Caki2 (cell line): ENCODE measurements at regions not wholly inside any gene's neighbourhood (a gene's known extent, or its start where the extent isn't known, plus 50 kb on each side); places are given as distances from the start of the nearest gene placed in this dataset.
"Not testable (repeated sequence)": the region's sequence is repeated elsewhere in the genome, so short reads cannot be mapped to it uniquely, and the experiment has no call there.

ENCODE experiments used
- DNase-seq: peaks from one replicate; pipeline ENCODE4 v3.0.0-alpha.2; 2015; ENCODE audit warnings: low read depth
- in situ Hi-C: cut with HindIII; loops from 2 replicates; pipeline ENCODE4 v1.10.0; 2016; ENCODE audit warnings: low sequenced_read_pairs, low pct_unique_long_range_greater_than_20kb, mixed read lengths

DNA sequence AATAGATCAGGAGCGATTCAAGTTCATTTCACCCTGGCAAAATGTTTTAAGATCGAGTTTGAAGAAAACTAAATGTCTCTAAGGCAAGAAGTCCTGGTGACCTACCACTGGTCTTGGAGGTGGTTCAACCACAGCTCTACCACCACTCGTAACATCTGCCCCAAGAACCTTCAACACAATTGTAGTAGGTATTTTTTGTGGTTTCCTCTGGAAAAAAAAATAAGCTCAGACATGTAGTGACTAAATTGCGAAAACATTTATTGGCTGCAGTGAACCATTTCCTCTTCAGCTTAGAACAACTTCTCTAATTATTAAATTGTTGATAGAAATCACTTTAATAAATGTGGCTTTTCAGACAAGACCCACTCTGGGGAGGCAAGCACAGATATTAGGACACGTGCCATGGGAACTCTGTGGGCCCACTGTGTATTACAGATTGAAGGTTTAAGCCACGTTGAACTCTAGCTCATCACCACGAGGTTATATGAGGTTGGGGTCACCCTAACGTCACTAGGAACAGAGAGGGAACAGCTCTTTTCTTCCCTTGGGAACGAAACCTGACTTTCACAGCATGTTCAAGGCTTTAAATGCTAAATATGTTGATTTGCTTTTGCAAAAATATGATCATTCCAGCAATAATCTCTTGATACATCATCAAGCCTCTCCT, 142.9 kb downstream of the HSD17B3 start:
- in situ Hi-C loops, result no loop called here
- no peak for DNase-seq

- no peak for DNase-seq
- in situ Hi-C loops, result no loop called here
Measured at GRCh38 chr9:96158147-96158546, 143.8 kb downstream of the HSD17B3 start.

- in situ Hi-C loops, result no loop called here
- no peak for DNase-seq
Measured at GRCh38 chr9:96157675-96158074, 144.3 kb downstream of the HSD17B3 start.

- in situ Hi-C loops, result no loop called here
- no peak for DNase-seq
Measured at GRCh38 chr9:96156171-96156974, 145.6 kb downstream of the HSD17B3 start.

- no peak for DNase-seq
- in situ Hi-C loops, result no loop called here
Measured at GRCh38 chr9:96154081-96154480, 147.9 kb downstream of the HSD17B3 start.

DNA sequence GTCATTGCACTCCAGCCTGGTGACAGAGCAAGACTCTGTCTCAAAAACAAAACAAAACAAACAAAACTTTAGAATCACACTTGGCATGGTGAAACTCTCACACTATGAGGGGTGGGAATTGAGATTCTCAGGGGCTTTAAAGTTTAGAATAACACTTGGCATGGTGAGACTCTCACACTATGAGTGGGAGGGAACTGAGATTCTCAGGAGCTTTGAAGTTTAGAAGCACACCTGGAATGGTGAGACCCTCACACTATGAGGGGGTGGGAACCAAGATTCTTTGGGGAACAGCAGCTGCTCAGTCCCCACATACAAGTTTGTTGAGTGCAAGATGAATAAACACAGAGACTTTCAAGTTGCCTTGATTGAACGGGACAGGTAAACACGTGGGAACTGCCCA, 149.4 kb downstream of the HSD17B3 start:
- in situ Hi-C loops, result no loop called here
- DNase-seq, result no peak

- in situ Hi-C loops, result no loop called here
- DNase-seq, result no peak
Measured at GRCh38 chr9:96150324-96151227, 151.4 kb downstream of the HSD17B3 start.

- no peak for DNase-seq
- in situ Hi-C loops, result no loop called here
Measured at GRCh38 chr9:96149533-96150280, 152.3 kb downstream of the HSD17B3 start.

DNA sequence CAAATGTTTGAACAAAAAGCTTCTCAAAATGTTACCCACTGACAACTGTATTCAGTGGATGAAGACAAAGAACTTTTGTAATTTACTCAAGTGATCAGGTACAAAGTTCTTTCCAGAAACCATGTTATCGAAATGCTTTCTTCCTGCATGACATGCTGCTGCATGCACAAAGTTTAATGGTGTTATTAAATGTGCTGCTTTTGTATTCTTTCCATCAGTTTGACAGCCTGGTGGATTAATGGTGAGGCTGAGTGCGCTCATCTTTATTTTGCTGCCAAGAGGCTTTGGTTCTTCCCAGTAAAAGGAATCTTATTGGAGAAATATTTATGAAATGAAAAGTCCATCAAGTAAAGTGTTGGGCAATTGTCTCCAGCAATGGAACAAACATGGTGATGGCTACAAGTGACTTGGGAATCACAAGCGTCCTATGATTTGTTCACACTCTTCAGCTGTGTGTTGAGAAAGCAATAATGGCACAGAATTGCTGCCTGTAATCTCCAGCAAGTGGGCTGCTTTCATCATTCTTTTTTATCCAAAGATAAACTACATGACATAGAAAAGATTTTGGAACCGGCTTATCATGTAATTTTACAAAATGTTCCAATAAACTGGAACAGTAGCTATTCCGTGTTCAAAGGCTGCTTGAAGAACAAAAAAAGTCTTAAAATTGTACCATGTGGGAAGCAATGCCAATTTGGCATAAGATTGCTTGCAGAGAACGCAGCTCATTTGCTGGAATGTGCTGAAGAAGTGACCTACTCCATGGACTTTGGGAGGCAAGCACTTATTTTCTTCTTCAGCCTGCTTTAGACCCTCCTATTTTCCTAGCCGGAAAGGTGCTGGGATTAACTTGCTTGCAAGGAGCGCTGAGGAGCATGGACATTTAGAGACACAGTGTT, 153.1 kb downstream of the HSD17B3 start:
- DNase-seq, result no peak
- in situ Hi-C loops, result no loop called here

DNA sequence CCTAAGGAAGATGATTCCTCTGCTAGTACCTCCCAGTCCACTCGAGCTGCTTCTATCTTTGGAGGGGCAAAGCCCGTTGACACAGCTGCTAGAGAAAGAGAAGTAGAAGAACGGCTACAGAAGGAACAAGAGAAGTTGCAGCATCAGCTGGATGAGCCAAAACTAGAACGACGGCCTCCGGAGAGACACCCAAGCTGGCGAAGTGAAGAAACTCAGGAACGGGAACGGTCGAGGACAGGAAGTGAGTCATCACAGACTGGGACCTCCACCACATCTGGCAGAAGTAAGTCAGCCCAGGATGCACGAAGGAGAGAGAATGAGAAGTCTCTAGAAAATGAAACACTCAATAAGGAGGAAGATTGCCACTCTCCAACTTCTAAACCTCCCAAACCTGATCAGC, 154.9 kb downstream of the HSD17B3 start:
- DNase-seq, in situ Hi-C loops: not testable (repeated sequence)

GRCh38 chr9:96141666-96142065, 160.3 kb downstream of the HSD17B3 start:
- in situ Hi-C loops, result no loop called here
- no peak for DNase-seq

DNA sequence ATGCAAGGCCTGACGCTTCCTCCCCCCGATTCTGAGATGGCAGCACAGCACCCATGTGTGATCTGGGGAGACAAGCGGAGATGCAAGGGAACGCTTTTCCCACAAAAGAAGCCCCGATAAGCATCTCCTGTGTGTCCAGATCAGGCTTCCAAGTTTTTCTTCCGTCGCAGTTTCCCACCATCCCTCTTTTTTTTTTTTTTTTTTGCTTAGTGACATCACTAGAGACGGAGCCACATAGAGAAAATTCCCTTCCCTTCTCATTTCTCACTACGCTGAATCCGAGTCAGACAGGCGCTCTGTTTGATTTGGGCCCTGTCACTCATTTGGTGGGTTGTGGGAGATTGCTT, 160.9 kb downstream of the HSD17B3 start:
- DNase-seq, result no peak
- in situ Hi-C loops, result no loop called here

GRCh38 chr9:96140296-96141127, 161.5 kb downstream of the HSD17B3 start:
- in situ Hi-C loops, result no loop called here
- no peak for DNase-seq

- no peak for DNase-seq
- in situ Hi-C loops, result no loop called here
Measured at GRCh38 chr9:96139592-96140295, 162.2 kb downstream of the HSD17B3 start.

GRCh38 chr9:96138616-96139015, 163.4 kb downstream of the HSD17B3 start:
- DNase-seq, result no peak
- in situ Hi-C loops, result no loop called here
